Parathyroid adenoma (tissue), 2 donors: ENCODE measurements at regions not wholly inside any gene's neighbourhood (a gene's known extent, or its start where the extent isn't known, plus 50 kb on each side); places are given as distances from the start of the nearest gene placed in this dataset.

Experiments used
- H2AFZ ChIP-seq: fragments of 300-600 bp; sonication (generic); one replicate; pipeline ENCODE4 v1.7.0; 2017; ENCODE audit warnings: antibody characterized with exemption, mild to moderate bottlenecking
- H3K27ac ChIP-seq: fragments of 300-600 bp; sonication (generic); one replicate; pipeline ENCODE4 v1.7.0; 2017
- H3K27me3 ChIP-seq: fragments of 300-600 bp; sonication (generic); one replicate; pipeline ENCODE4 v1.7.0; 2017; ENCODE audit warnings: low read length; ENCODE audit not compliant: control insufficient read depth, insufficient read depth
- H3K36me3 ChIP-seq: fragments of 300-600 bp; sonication (generic); one replicate; pipeline ENCODE4 v1.7.0; 2017; ENCODE audit warnings: low read length; ENCODE audit not compliant: control insufficient read depth, insufficient read depth
- H3K4me1 ChIP-seq: fragments of 300-600 bp; sonication (generic); one replicate; pipeline ENCODE4 v1.7.0; 2017; ENCODE audit warnings: control low read depth
- H3K4me2 ChIP-seq: fragments of 300-600 bp; sonication (generic); one replicate; pipeline ENCODE4 v1.7.0; 2017; ENCODE audit warnings: low read length
- H3K4me3 ChIP-seq: fragments of 300-600 bp; sonication (generic); one replicate; pipeline ENCODE4 v1.7.0; 2017; ENCODE audit warnings: low read depth, low read length
- H3K79me2 ChIP-seq: fragments of 300-600 bp; sonication (generic); one replicate; pipeline ENCODE4 v1.7.0; 2017; ENCODE audit warnings: control low read depth
- H3K9ac ChIP-seq: fragments of 300-600 bp; sonication (generic); one replicate; pipeline ENCODE4 v1.7.0; 2017; ENCODE audit warnings: mild to moderate bottlenecking
- H3K9me3 ChIP-seq: fragments of 300-600 bp; sonication (generic); one replicate; pipeline ENCODE4 v1.7.0; 2017; ENCODE audit warnings: low read length; ENCODE audit not compliant: control insufficient read depth
- TF ChIP-seq, protein P1 (sequence below): fragments of 300-600 bp; sonication (generic); IDR thresholded peaks from one replicate; pipeline ENCODE4 v1.7.0; 2017; ENCODE audit warnings: antibody characterized with exemption, mild to moderate bottlenecking
- donor health status: primary hyperparathyroidism.

DNA sequence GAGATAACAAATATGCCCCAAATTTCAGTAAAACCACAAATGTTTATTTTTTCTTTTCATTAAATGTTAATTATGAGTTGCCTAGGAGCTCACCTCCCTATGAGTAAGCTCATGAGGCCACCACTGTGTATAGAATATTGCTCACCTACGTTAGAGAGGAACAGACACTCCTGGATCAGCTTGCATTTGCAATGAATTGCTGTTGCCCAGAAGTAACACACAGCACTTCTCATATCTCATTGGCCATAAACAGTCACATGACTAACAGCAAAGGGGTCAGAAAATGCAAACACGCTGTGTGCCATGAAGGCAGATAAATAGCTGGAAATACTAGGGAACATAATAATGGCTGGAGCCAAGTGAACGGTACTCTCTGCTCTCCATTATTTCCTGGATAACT lies 89.0 kb upstream of the GALNT5 start:
- Histone ChIP-seq H3K4me3 (no peak overlapping the region), H3K4me2 (no peak overlapping the region), H2AFZ (no peak overlapping the region), H3K4me1 (no peaks in the 10 kb centered on the region), H3K79me2 (no peaks in the 10 kb centered on the region), H3K27ac (no peak overlapping the region), H3K9me3 (no peaks in the 10 kb centered on the region), H3K27me3 (no peaks in the 10 kb centered on the region), H3K36me3 (no peaks in the 10 kb centered on the region), H3K9ac (no peak overlapping the region)
- TF ChIP-seq, protein P1, sequence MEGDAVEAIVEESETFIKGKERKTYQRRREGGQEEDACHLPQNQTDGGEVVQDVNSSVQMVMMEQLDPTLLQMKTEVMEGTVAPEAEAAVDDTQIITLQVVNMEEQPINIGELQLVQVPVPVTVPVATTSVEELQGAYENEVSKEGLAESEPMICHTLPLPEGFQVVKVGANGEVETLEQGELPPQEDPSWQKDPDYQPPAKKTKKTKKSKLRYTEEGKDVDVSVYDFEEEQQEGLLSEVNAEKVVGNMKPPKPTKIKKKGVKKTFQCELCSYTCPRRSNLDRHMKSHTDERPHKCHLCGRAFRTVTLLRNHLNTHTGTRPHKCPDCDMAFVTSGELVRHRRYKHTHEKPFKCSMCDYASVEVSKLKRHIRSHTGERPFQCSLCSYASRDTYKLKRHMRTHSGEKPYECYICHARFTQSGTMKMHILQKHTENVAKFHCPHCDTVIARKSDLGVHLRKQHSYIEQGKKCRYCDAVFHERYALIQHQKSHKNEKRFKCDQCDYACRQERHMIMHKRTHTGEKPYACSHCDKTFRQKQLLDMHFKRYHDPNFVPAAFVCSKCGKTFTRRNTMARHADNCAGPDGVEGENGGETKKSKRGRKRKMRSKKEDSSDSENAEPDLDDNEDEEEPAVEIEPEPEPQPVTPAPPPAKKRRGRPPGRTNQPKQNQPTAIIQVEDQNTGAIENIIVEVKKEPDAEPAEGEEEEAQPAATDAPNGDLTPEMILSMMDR: no peak

GRCh38 chr2:157169889-157170288 lies 87.6 kb upstream of the GALNT5 start:
- H3K4me3 ChIP-seq: no peak overlapping the region
- no peaks in the 10 kb centered on the region for H3K9me3 ChIP-seq
- H3K79me2 ChIP-seq: no peaks in the 10 kb centered on the region
- no peaks in the 10 kb centered on the region for H3K4me1 ChIP-seq
- no peak overlapping the region for H2AFZ ChIP-seq
- H3K36me3 ChIP-seq: no peaks in the 10 kb centered on the region
- H3K27ac ChIP-seq: no peak overlapping the region
- no peak overlapping the region for H3K9ac ChIP-seq
- TF ChIP-seq, protein P1: no peak
- no peaks in the 10 kb centered on the region for H3K27me3 ChIP-seq
- H3K4me2 ChIP-seq: no peak overlapping the region

DNA sequence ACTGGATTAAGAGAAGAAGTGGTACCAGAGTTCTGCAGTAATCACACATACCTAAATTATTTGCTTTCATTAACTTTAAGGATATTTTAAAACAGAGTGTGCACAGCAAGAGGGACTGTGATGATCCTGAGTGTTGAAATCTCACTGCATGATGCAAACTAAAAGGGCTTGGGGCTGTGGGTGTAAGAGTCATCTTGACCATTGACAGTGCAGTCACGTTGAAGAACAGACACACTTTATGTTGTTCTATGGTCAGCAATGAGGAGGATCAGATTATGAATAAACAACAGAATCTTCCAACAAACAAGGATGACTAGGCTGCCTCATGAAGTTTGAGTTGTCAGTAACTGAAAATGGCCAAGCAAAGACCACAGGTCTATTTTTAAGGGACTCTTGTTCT lies 87.2 kb upstream of the GALNT5 start:
- Histone ChIP-seq H3K9me3 (no peaks in the 10 kb centered on the region), H3K79me2 (no peaks in the 10 kb centered on the region), H3K27ac (no peak overlapping the region), H3K36me3 (no peaks in the 10 kb centered on the region), H3K4me1 (no peaks in the 10 kb centered on the region), H3K9ac (no peak overlapping the region), H3K4me3 (no peak overlapping the region), H2AFZ (no peak overlapping the region), H3K27me3 (no peaks in the 10 kb centered on the region), H3K4me2 (no peak overlapping the region)
- TF ChIP-seq, protein P1: no peak

DNA sequence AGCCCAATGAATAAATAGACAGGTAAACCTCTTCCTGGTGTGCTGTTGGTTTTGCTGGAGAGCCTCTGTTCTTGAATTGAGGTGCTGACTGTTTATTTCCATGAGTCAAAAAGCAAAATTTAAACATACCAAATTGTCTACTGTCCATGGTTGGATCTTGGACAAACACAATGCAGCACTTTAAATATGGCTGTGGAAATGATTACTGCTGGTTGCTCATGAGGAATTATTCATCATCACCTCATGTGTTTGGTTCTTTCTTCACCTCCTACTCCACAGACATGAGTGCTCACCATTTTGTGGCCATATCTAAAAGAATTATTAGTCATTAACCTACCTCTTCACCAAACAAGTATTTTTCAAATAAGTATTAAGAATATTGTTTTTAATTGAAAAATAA lies 85.3 kb upstream of the GALNT5 start:
- H3K79me2 ChIP-seq: no peaks in the 10 kb centered on the region
- no peak overlapping the region for H3K4me2 ChIP-seq
- H2AFZ ChIP-seq: no peak overlapping the region
- H3K9me3 ChIP-seq: no peaks in the 10 kb centered on the region
- H3K36me3 ChIP-seq: no peaks in the 10 kb centered on the region
- no peaks in the 10 kb centered on the region for H3K4me1 ChIP-seq
- no peak overlapping the region for H3K4me3 ChIP-seq
- no peak overlapping the region for H3K9ac ChIP-seq
- TF ChIP-seq, protein P1: no peak
- no peaks in the 10 kb centered on the region for H3K27me3 ChIP-seq
- H3K27ac ChIP-seq: no peak overlapping the region

GRCh38 chr2:157172866-157173578 lies 84.5 kb upstream of the GALNT5 start:
- no peaks in the 10 kb centered on the region for H3K36me3 ChIP-seq
- no peak overlapping the region for H3K27ac ChIP-seq
- H2AFZ ChIP-seq: no peak overlapping the region
- no peaks in the 10 kb centered on the region for H3K27me3 ChIP-seq
- H3K9ac ChIP-seq: no peak overlapping the region
- no peaks in the 10 kb centered on the region for H3K9me3 ChIP-seq
- no peaks in the 10 kb centered on the region for H3K79me2 ChIP-seq
- H3K4me2 ChIP-seq: no peak overlapping the region
- H3K4me1 ChIP-seq: no peaks in the 10 kb centered on the region
- no peak overlapping the region for H3K4me3 ChIP-seq
- TF ChIP-seq, protein P1: no peak
